ENCODE measurements at regions not wholly inside any gene's neighbourhood (a gene's known extent, or its start where the extent isn't known, plus 50 kb on each side); places are given as distances from the start of the nearest gene placed in this dataset.

GRCh38 chr2:7816944-7817343 is 864.9 kb upstream of the ID2 start:
- no peak for TF ChIP-seq CTCF (IDR thresholded peaks at IDR 0.05)
- Histone ChIP-seq H3K9me3 (no peaks in the 10 kb centered on the region), H3K36me3 (no peaks in the 10 kb centered on the region), H3K27me3 (no peaks in the 10 kb centered on the region), H3K4me3 (ENCODE audit: low read depth in 1 of 2, low read length in 1 of 2) (no peak overlapping the region), H3K4me1 (ENCODE audit: control insufficient read depth in 1 of 2, insufficient read depth in 1 of 2, low read depth in 1 of 2, low read length in 1 of 2) (no peaks in the 10 kb centered on the region), H3K27ac (no peak overlapping the region)

DNA sequence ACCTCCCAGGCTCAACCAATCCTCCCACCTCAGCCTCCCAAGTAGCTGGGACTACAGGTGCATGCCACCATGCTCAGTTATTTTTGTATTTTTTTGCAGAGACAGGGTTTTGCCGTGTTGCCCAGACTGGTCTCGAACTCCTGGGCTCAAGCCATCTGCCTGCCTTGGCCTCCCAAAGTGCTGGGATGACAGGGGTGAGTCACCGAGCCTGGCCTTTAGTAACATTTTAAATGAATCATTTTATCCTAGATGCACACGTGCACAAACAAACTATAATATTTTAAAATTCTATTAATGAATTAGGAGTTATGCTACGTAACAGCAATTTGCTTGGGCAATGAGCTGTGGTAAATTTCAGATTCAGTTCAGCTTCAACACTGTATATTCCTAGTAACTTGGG is 862.5 kb upstream of the ID2 start:
- Histone ChIP-seq H3K4me3 (ENCODE audit: low read depth in 1 of 2, low read length in 1 of 2) (no peak overlapping the region), H3K4me1 (ENCODE audit: control insufficient read depth in 1 of 2, insufficient read depth in 1 of 2, low read depth in 1 of 2, low read length in 1 of 2) (no peaks in the 10 kb centered on the region), H3K36me3 (no peaks in the 10 kb centered on the region), H3K27ac (no peak overlapping the region), H3K9me3 (no peaks in the 10 kb centered on the region), H3K27me3 (no peaks in the 10 kb centered on the region)
- no peak for TF ChIP-seq CTCF (IDR thresholded peaks at IDR 0.05)

- Histone ChIP-seq H3K4me1 (ENCODE audit: control insufficient read depth in 1 of 2, insufficient read depth in 1 of 2, low read depth in 1 of 2, low read length in 1 of 2) (no peaks in the 10 kb centered on the region), H3K27me3 (no peaks in the 10 kb centered on the region), H3K27ac (no peak overlapping the region), H3K4me3 (ENCODE audit: low read depth in 1 of 2, low read length in 1 of 2) (no peak overlapping the region), H3K36me3 (no peaks in the 10 kb centered on the region), H3K9me3 (no peaks in the 10 kb centered on the region)
- no peak for TF ChIP-seq CTCF (IDR thresholded peaks at IDR 0.05)
Observed at GRCh38 chr2:7819850-7820249, 862.0 kb upstream of the ID2 start.

- TF ChIP-seq CTCF (IDR thresholded peaks at IDR 0.05) = no peak
- H3K4me3 ChIP-seq (ENCODE audit: low read depth in 1 of 2, low read length in 1 of 2) = no peak overlapping the region
Observed at GRCh38 chr2:7824211-7824610, 857.6 kb upstream of the ID2 start.

GRCh38 chr2:7825591-7826312 is 856.1 kb upstream of the ID2 start:
- H3K27me3 ChIP-seq = no peaks in the 10 kb centered on the region
- H3K4me3 ChIP-seq (ENCODE audit: low read depth in 1 of 2, low read length in 1 of 2) = no peak overlapping the region
- no peaks in the 10 kb centered on the region for H3K4me1 ChIP-seq (ENCODE audit: control insufficient read depth in 1 of 2, insufficient read depth in 1 of 2, low read depth in 1 of 2, low read length in 1 of 2)
- no peaks in the 10 kb centered on the region for H3K9me3 ChIP-seq
- H3K36me3 ChIP-seq = no peaks in the 10 kb centered on the region
- no peak for TF ChIP-seq CTCF (IDR thresholded peaks at IDR 0.05)
- H3K27ac ChIP-seq = no peak overlapping the region

More at GRCh38 chr2:7824211-7824610, 857.6 kb upstream of the ID2 start:
- Histone ChIP-seq H3K36me3 (no peaks in the 10 kb centered on the region), H3K9me3 (no peaks in the 10 kb centered on the region), H3K27ac (no peak overlapping the region), H3K4me1 (ENCODE audit: control insufficient read depth in 1 of 2, insufficient read depth in 1 of 2, low read depth in 1 of 2, low read length in 1 of 2) (no peaks in the 10 kb centered on the region), H3K27me3 (no peaks in the 10 kb centered on the region)
